ENCODE measurements at regions not wholly inside any gene's neighbourhood (a gene's known extent, or its start where the extent isn't known, plus 50 kb on each side); places are given as distances from the start of the nearest gene placed in this dataset.

- no peak for TF ChIP-seq GABPA (IDR thresholded peaks at IDR 0.05; ENCODE audit: borderline replicate concordance, insufficient read depth, low read length)
- TF ChIP-seq KDM5A (IDR thresholded peaks at IDR 0.05; ENCODE audit: low read length) = no peak
- no peak for TF ChIP-seq POLR2A (IDR thresholded peaks at IDR 0.05; ENCODE audit: control extremely low read depth in 1 of 2, low read depth in 2 of 2, low read length in 2 of 2)
- no peak for TF ChIP-seq RXRA (IDR thresholded peaks at IDR 0.05; ENCODE audit: insufficient read depth, low read depth, low read length)
- no peak for TF ChIP-seq TBP (IDR thresholded peaks at IDR 0.05; ENCODE audit: low read depth, low read length)
Observed at GRCh38 chr11:122304306-122304705, 188.3 kb upstream of the BLID start (continued).

Measured in H1 (cell line).